OCI-LY7 (cell line): ENCODE measurements at regions not wholly inside any gene's neighbourhood (a gene's known extent, or its start where the extent isn't known, plus 50 kb on each side); places are given as distances from the start of the nearest gene placed in this dataset.

ENCODE experiments used
- CTCF ChIP-seq: fragments of 200-600 bp; sonication (generic); conservative IDR thresholded peaks from 2 replicates; pipeline ENCODE4 v1.5.1; 2014; ENCODE audit warnings: mild to moderate bottlenecking, antibody characterized with exemption, low read length, moderate library complexity, mixed read lengths
- EZH2phosphoT487 ChIP-seq: fragments of 200-600 bp; sonication (generic); IDR thresholded peaks from 2 replicates; pipeline ENCODE4 v1.6.1; 2018; ENCODE audit warnings: low read depth, borderline replicate concordance, mild to moderate bottlenecking, mixed run types, antibody characterized with exemption, low read length, moderate library complexity, mixed read lengths

- TF ChIP-seq CTCF: no peak
- TF ChIP-seq EZH2phosphoT487: no peak
These were observed 73.6 kb downstream of the RPS29 start for GRCh38 chr14:49512571-49512970.
